ENCODE measurements at regions not wholly inside any gene's neighbourhood (a gene's known extent, or its start where the extent isn't known, plus 50 kb on each side); places are given as distances from the start of the nearest gene placed in this dataset.
A peak's percentile ranks its signal among the peaks of the same experiment; 100 is the strongest.

GRCh38 chr9:20227166-20227874 is 395.0 kb downstream of the MLLT3 start:
- H3K4me3 ChIP-seq (ENCODE audit: insufficient read depth, low read length): no peak overlapping the region
- H3K79me2 ChIP-seq (ENCODE audit: insufficient read depth, low read length): no peaks in the 10 kb centered on the region
- no peak overlapping the region for H3K4me2 ChIP-seq (ENCODE audit: insufficient read depth, low read length)
- no peak for TF ChIP-seq CTCF (IDR thresholded peaks at IDR 0.05; ENCODE audit: extremely low read depth, low read depth, low read length)
- H3K9me3 ChIP-seq (ENCODE audit: low read depth, low read length): no peaks in the 10 kb centered on the region
- no peak overlapping the region for H3K27ac ChIP-seq (ENCODE audit: low read depth, low read length)
- H3K36me3 ChIP-seq (ENCODE audit: insufficient read depth, low read length): no peaks in the 10 kb centered on the region
- H3K27me3 ChIP-seq (ENCODE audit: insufficient read depth, low read length): no peaks in the 10 kb centered on the region
- no peaks in the 10 kb centered on the region for H4K20me1 ChIP-seq (ENCODE audit: insufficient read depth, low read length)
- H2AFZ ChIP-seq (ENCODE audit: low read length): no peak overlapping the region
- H3K4me1 ChIP-seq (ENCODE audit: insufficient read depth, low read length): no peaks in the 10 kb centered on the region
- no peak for DNase-seq (ENCODE audit: insufficient read length, low spot score, missing footprints)

- H3K4me1 ChIP-seq (ENCODE audit: insufficient read depth, low read length): no peaks in the 10 kb centered on the region
- H2AFZ ChIP-seq (ENCODE audit: low read length): peak overlapping the region; percentile 87
- DNase-seq (ENCODE audit: insufficient read length, low spot score, missing footprints): no peak
- H3K27me3 ChIP-seq (ENCODE audit: insufficient read depth, low read length): no peaks in the 10 kb centered on the region
- peak overlapping the region; percentile 80 for H3K4me2 ChIP-seq (ENCODE audit: insufficient read depth, low read length)
- H3K9me3 ChIP-seq (ENCODE audit: low read depth, low read length): no peaks in the 10 kb centered on the region
- no peaks in the 10 kb centered on the region for H3K36me3 ChIP-seq (ENCODE audit: insufficient read depth, low read length)
- no peaks in the 10 kb centered on the region for H4K20me1 ChIP-seq (ENCODE audit: insufficient read depth, low read length)
- H3K4me3 ChIP-seq (ENCODE audit: insufficient read depth, low read length): no peak overlapping the region
- no peak overlapping the region for H3K27ac ChIP-seq (ENCODE audit: low read depth, low read length)
- no peaks in the 10 kb centered on the region for H3K79me2 ChIP-seq (ENCODE audit: insufficient read depth, low read length)
- TF ChIP-seq CTCF (IDR thresholded peaks at IDR 0.05; ENCODE audit: extremely low read depth, low read depth, low read length): no peak
These were observed 396.0 kb downstream of the MLLT3 start for GRCh38 chr9:20226345-20226744.

DNA sequence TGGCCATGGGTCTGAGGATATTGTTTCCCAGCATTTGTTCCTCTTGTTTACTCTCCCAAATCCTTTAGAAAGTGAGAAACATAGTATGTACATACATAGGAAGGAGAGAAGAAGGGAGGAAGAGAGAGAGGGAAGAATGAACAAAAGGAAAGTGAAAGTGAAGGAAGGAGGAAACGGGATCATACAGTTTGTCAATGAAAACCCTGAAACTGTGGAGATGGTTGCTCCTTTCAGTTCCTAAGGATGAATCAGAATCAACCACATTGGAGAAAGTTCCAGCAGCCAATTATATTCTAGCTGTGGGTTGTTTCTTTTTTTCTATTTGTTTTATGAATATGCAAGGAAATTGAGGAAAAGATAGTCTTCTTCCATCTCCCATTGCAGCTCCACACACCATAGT is 396.5 kb downstream of the MLLT3 start:
- TF ChIP-seq CTCF (IDR thresholded peaks at IDR 0.05; ENCODE audit: extremely low read depth, low read depth, low read length): no peak
- H3K4me1 ChIP-seq (ENCODE audit: insufficient read depth, low read length): no peaks in the 10 kb centered on the region
- H3K4me2 ChIP-seq (ENCODE audit: insufficient read depth, low read length): peak overlapping the region; percentile 80
- no peak overlapping the region for H3K27ac ChIP-seq (ENCODE audit: low read depth, low read length)
- peak overlapping the region; percentile 66 for H3K4me3 ChIP-seq (ENCODE audit: insufficient read depth, low read length)
- no peak for DNase-seq (ENCODE audit: insufficient read length, low spot score, missing footprints)
- no peaks in the 10 kb centered on the region for H3K9me3 ChIP-seq (ENCODE audit: low read depth, low read length)
- H3K79me2 ChIP-seq (ENCODE audit: insufficient read depth, low read length): no peaks in the 10 kb centered on the region
- no peaks in the 10 kb centered on the region for H4K20me1 ChIP-seq (ENCODE audit: insufficient read depth, low read length)
- H2AFZ ChIP-seq (ENCODE audit: low read length): peak overlapping the region; percentile 87
- no peaks in the 10 kb centered on the region for H3K27me3 ChIP-seq (ENCODE audit: insufficient read depth, low read length)
- H3K36me3 ChIP-seq (ENCODE audit: insufficient read depth, low read length): no peaks in the 10 kb centered on the region

DNA sequence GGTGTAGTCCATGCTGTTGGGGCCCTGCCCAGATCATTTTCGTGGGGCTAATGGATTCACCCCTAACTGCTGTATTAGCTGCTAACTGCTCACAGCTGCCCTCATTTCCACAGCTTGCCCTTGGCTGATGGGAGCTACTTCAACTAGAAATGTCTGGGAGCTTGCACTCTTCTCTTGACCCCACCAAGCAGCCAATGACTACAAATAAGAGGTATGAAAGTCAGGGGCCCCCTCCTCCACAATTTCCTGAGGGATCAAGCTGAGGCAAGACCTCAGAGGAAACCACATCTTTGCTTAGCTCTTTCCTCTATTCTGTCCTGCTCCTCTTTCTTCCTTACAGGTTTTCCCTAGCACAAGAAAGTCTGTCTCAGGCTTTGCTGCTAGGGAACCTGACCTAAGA is 397.5 kb downstream of the MLLT3 start:
- Histone ChIP-seq H3K79me2 (ENCODE audit: insufficient read depth, low read length) (no peaks in the 10 kb centered on the region), H3K4me1 (ENCODE audit: insufficient read depth, low read length) (no peaks in the 10 kb centered on the region), H3K4me2 (ENCODE audit: insufficient read depth, low read length) (no peak overlapping the region), H3K36me3 (ENCODE audit: insufficient read depth, low read length) (no peaks in the 10 kb centered on the region), H3K4me3 (ENCODE audit: insufficient read depth, low read length) (no peak overlapping the region), H3K9me3 (ENCODE audit: low read depth, low read length) (no peaks in the 10 kb centered on the region), H3K27me3 (ENCODE audit: insufficient read depth, low read length) (no peaks in the 10 kb centered on the region), H3K27ac (ENCODE audit: low read depth, low read length) (no peak overlapping the region), H2AFZ (ENCODE audit: low read length) (no peak overlapping the region), H4K20me1 (ENCODE audit: insufficient read depth, low read length) (no peaks in the 10 kb centered on the region)
- no peak for DNase-seq (ENCODE audit: insufficient read length, low spot score, missing footprints)
- TF ChIP-seq CTCF (IDR thresholded peaks at IDR 0.05; ENCODE audit: extremely low read depth, low read depth, low read length): no peak
